Endothelial cell of umbilical vein (primary cell): ENCODE measurements at regions not wholly inside any gene's neighbourhood (a gene's known extent, or its start where the extent isn't known, plus 50 kb on each side); places are given as distances from the start of the nearest gene placed in this dataset.

Experiments used
- BruUV-seq: library from RNA; stranded (reverse); fragments of 400-500 nt; replicated peaks from 2 replicates; lab custom pipeline; 2021; lab: Mats Ljungman, UMichigan
- CTCF ChIA-PET: fragments of 300-600, 350-600 bp; sonication (Branson Sonifier 250); formaldehyde crosslinking; loops from one replicate; lab custom pipeline; 2021; ENCODE audit warnings: antibody characterized with exemption, inconsistent platforms; lab: Charles Lee
- POLR2A ChIA-PET: fragments of 300-600, 350-600 bp; sonication (Branson Sonifier 250); formaldehyde crosslinking; loops from one replicate; lab custom pipeline; 2021; ENCODE audit warnings: antibody characterized with exemption, inconsistent platforms; lab: Charles Lee
- DNase-seq: peaks from one replicate; pipeline ENCODE4 v3.0.0-alpha.2; 2011; ENCODE audit warnings: low read depth, low spot score
- FAIRE-seq: peaks from 2 replicates; lab custom pipeline; 2011; peaks lifted over from hg19 to GRCh38; lab: Jason Lieb, UNC
- H2AFZ ChIP-seq: 2 replicates; pipeline ENCODE4 v1.6.0; 2012; ENCODE audit warnings: low read depth, low read length, control low read depth, inconsistent platforms
- H3K27ac ChIP-seq: 2 replicates; pipeline ENCODE4 v1.5.1; 2011; ENCODE audit warnings: low read depth, mild to moderate bottlenecking, control low read depth, low read length, moderate library complexity; ENCODE audit not compliant: insufficient read depth
- H3K27me3 ChIP-seq, 2 experiments: 2 replicates each; pipeline versions ENCODE4 v1.6.0 to v1.6.1; 2011; ENCODE audit warnings: low read length in 2 of 2, mixed read lengths in 1 of 2; ENCODE audit not compliant: control insufficient read depth in 2 of 2, insufficient read depth in 2 of 2
- H3K36me3 ChIP-seq, 2 experiments: 2 replicates in 1 of 2; 3 replicates in 1 of 2; pipeline ENCODE4 v1.5.1; 2011; ENCODE audit warnings: low read length in 2 of 2, mild to moderate bottlenecking in 1 of 2, moderate library complexity in 1 of 2; ENCODE audit not compliant: control insufficient read depth in 2 of 2, insufficient read depth in 2 of 2; ENCODE audit errors: extremely low read depth in 1 of 2
- H3K4me1 ChIP-seq: 3 replicates; pipeline ENCODE4 v1.5.1; 2011; ENCODE audit warnings: mild to moderate bottlenecking, low read length; ENCODE audit not compliant: control insufficient read depth, insufficient read depth; ENCODE audit errors: extremely low read depth
- H3K4me2 ChIP-seq: 2 replicates; pipeline ENCODE4 v1.6.1; 2011; ENCODE audit warnings: low read length, control low read depth, mixed read lengths; ENCODE audit not compliant: insufficient read depth
- H3K4me3 ChIP-seq, 3 experiments: fragments of 200-600 bp in 1 of 3; sonication (generic), shearing (Covaris generic) in 1 of 3; replicated peaks in 1 of 3; 2 replicates each; pipeline ENCODE4 v1.5.1; 2011 to 2016; ENCODE audit warnings: control low read depth in 3 of 3, low read length in 3 of 3, mild to moderate bottlenecking in 2 of 3, inconsistent platforms in 1 of 3, low read depth in 1 of 3, moderate library complexity in 1 of 3; ENCODE audit not compliant: insufficient read depth in 1 of 3
- H3K79me2 ChIP-seq: 2 replicates; pipeline ENCODE4 v1.6.0; 2012; ENCODE audit warnings: low read length, inconsistent platforms; ENCODE audit not compliant: control insufficient read depth, insufficient read depth
- H3K9ac ChIP-seq: replicated peaks from 2 replicates; pipeline ENCODE3; 2011; ENCODE audit warnings: low read length, control low read depth; ENCODE audit not compliant: insufficient read depth; ENCODE audit errors: extremely low read depth
- H3K9me1 ChIP-seq: replicated peaks from 3 replicates; pipeline ENCODE4 v1.6.0; 2011; ENCODE audit warnings: mild to moderate bottlenecking, low read length; ENCODE audit not compliant: control insufficient read depth, insufficient read depth; ENCODE audit errors: extremely low read depth
- H3K9me3 ChIP-seq: replicated peaks from 2 replicates; pipeline ENCODE4 v1.5.1; 2012; ENCODE audit warnings: low read length, inconsistent platforms; ENCODE audit not compliant: control insufficient read depth, insufficient read depth
- H4K20me1 ChIP-seq: replicated peaks from 2 replicates; pipeline ENCODE3; 2011; ENCODE audit warnings: mild to moderate bottlenecking, low read length; ENCODE audit not compliant: control insufficient read depth, insufficient read depth; ENCODE audit errors: extremely low read depth
- EZH2 ChIP-seq: IDR thresholded peaks from 2 replicates; pipeline ENCODE4 v1.6.1; 2012; ENCODE audit warnings: borderline replicate concordance, low read depth, mild to moderate bottlenecking, moderate library complexity, low read length, inconsistent platforms; ENCODE audit not compliant: severe bottlenecking
- FOS ChIP-seq: IDR thresholded peaks from 2 replicates; pipeline ENCODE4 v1.6.1; 2011; ENCODE audit warnings: mild to moderate bottlenecking, low read length, moderate library complexity, borderline replicate concordance; ENCODE audit not compliant: insufficient read depth
- GATA2 ChIP-seq: IDR thresholded peaks from 2 replicates; pipeline ENCODE4 v1.7.0; 2011; ENCODE audit warnings: low read depth, mild to moderate bottlenecking, moderate library complexity, mixed read lengths, low read length; ENCODE audit not compliant: insufficient read length, insufficient read depth
- JUN ChIP-seq: IDR thresholded peaks from 2 replicates; pipeline ENCODE4 v1.6.1; 2011; ENCODE audit warnings: borderline replicate concordance, low read depth; ENCODE audit not compliant: insufficient read length, insufficient read depth
- MAX ChIP-seq: IDR thresholded peaks from 2 replicates; pipeline ENCODE4 v1.6.1; 2011; ENCODE audit not compliant: insufficient read depth, insufficient read length
- MYC ChIP-seq: IDR thresholded peaks from one replicate; pipeline ENCODE4 v1.6.1; 2011; ENCODE audit warnings: mild to moderate bottlenecking, low read depth, low read length
- POLR2A ChIP-seq: IDR thresholded peaks from 2 replicates; pipeline ENCODE4 v1.6.1; 2012; ENCODE audit warnings: low read depth, mild to moderate bottlenecking, control low read depth, low read length
- POLR2AphosphoS5 ChIP-seq: IDR thresholded peaks from 2 replicates; pipeline ENCODE4 v1.6.1; 2012; ENCODE audit warnings: low read depth, mild to moderate bottlenecking, control low read depth, low read length, moderate library complexity; ENCODE audit not compliant: insufficient read depth
- dilution Hi-C: fragments of 300-500 bp; cut with MboI; formaldehyde crosslinking; loops from one replicate; pipeline ENCODE4 v1.15.0; 2019; ENCODE audit warnings: low sequenced_read_pairs; ENCODE audit not compliant: extremely low pct_ligation_motif_present
- intact Hi-C: fragments of 100-400 bp; cut with micrococcal nuclease; formaldehyde crosslinking; loops from one replicate; pipeline ENCODE4 v1.10.0; 2022
- TF ChIP-seq, protein P1 (sequence below), 2 donors: IDR thresholded peaks; 1 replicate in 1 of 2; 2 replicates in 1 of 2; pipeline ENCODE4 v1.5.1; 2011; ENCODE audit warnings: low read length in 2 of 2, mild to moderate bottlenecking in 2 of 2, moderate library complexity in 2 of 2, control low read depth in 1 of 2, inconsistent platforms in 1 of 2, low read depth in 1 of 2; ENCODE audit not compliant: insufficient read depth in 1 of 2; ENCODE audit errors: extremely low read depth in 1 of 2

GRCh38 chr12:91632042-91632786, 449.6 kb upstream of the DCN start:
- no peaks in the 10 kb centered on the region for H3K79me2 ChIP-seq
- H3K27ac ChIP-seq, result no peak overlapping the region
- CTCF ChIA-PET, result interaction anchor here (0.7 to 1.4 kb wide), 2 partner anchors 250 to 306 kb away, joined by 3 to 5 read pairs; no protein-coding TSS in a partner anchor
- dilution Hi-C loops, result no loop called here
- H3K4me2 ChIP-seq, result no peak overlapping the region
- FAIRE-seq (no peak), DNase-seq (no peak)
- no peak overlapping the region for H3K4me3 ChIP-seq
- H3K9ac ChIP-seq, result no peak overlapping the region
- no peaks in the 10 kb centered on the region for H3K4me1 ChIP-seq
- TF ChIP-seq POLR2AphosphoS5 (no peak), MYC (no peak), JUN (no peak), POLR2A (no peak), GATA2 (no peak), MAX (no peak), FOS (no peak), EZH2 (no peak)
- TF ChIP-seq, protein P1, sequence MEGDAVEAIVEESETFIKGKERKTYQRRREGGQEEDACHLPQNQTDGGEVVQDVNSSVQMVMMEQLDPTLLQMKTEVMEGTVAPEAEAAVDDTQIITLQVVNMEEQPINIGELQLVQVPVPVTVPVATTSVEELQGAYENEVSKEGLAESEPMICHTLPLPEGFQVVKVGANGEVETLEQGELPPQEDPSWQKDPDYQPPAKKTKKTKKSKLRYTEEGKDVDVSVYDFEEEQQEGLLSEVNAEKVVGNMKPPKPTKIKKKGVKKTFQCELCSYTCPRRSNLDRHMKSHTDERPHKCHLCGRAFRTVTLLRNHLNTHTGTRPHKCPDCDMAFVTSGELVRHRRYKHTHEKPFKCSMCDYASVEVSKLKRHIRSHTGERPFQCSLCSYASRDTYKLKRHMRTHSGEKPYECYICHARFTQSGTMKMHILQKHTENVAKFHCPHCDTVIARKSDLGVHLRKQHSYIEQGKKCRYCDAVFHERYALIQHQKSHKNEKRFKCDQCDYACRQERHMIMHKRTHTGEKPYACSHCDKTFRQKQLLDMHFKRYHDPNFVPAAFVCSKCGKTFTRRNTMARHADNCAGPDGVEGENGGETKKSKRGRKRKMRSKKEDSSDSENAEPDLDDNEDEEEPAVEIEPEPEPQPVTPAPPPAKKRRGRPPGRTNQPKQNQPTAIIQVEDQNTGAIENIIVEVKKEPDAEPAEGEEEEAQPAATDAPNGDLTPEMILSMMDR (IDR thresholded peaks at IDR 0.05; ENCODE audit: extremely low read depth in 1 of 2, insufficient read depth in 1 of 2, low read depth in 1 of 2, low read length in 2 of 2), result no peak
- no TSS peak for BruUV-seq
- H3K9me3 ChIP-seq, result no peaks in the 10 kb centered on the region
- no peak overlapping the region for H2AFZ ChIP-seq
- H3K9me1 ChIP-seq, result no peaks in the 10 kb centered on the region
- no peaks in the 10 kb centered on the region for H4K20me1 ChIP-seq
- no peaks in the 10 kb centered on the region for H3K27me3 ChIP-seq
- no peaks in the 10 kb centered on the region for H3K36me3 ChIP-seq
- intact Hi-C loops, result no loop called here
- POLR2A ChIA-PET, result no interaction called here
